ENCODE measurements at regions not wholly inside any gene's neighbourhood (a gene's known extent, or its start where the extent isn't known, plus 50 kb on each side); places are given as distances from the start of the nearest gene placed in this dataset.

- Histone ChIP-seq H3K4me3 (replicated peaks in 1 of 2; ENCODE audit: low read depth in 1 of 2, low read length in 2 of 2) (no peak overlapping the region), H3K27me3 (ENCODE audit: insufficient read depth, low read length) (no peaks in the 10 kb centered on the region), H3K4me1 (ENCODE audit: control insufficient read depth in 1 of 2, insufficient read depth in 2 of 2, low read length in 2 of 2) (no peaks in the 10 kb centered on the region), H2AFZ (ENCODE audit: low read depth, low read length, poor library complexity, severe bottlenecking) (no peak overlapping the region), H4K20me1 (ENCODE audit: insufficient read depth) (no peaks in the 10 kb centered on the region), H3K27ac (ENCODE audit: low read depth, low read length) (no peak overlapping the region), H3K79me2 (ENCODE audit: insufficient read depth, low read length) (no peaks in the 10 kb centered on the region), H3K9ac (ENCODE audit: low read length) (no peak overlapping the region), H3K36me3 (ENCODE audit: control insufficient read depth in 1 of 2, insufficient read depth in 2 of 2, low read length in 2 of 2) (no peaks in the 10 kb centered on the region), H3K9me2 (ENCODE audit: insufficient read depth) (no peaks in the 10 kb centered on the region), H3K9me3 (ENCODE audit: control insufficient read depth in 1 of 2, insufficient read depth in 1 of 2, low read depth in 1 of 2, low read length in 2 of 2) (no peaks in the 10 kb centered on the region), H3K4me2 (ENCODE audit: low read length) (no peak overlapping the region)
- no peak for ATAC-seq
- POLR2A ChIA-PET, result no interaction called here
- no peak for DNase-seq (ENCODE audit: low read depth, low spot score)
- RAD21 ChIA-PET (ENCODE audit: low non-redundant PET in 1 of 2, low total read pairs in 2 of 2, uncharacterized antibody in 2 of 2, unreplicated experiment in 2 of 2), result no interaction called here
- intact Hi-C loops (cut with micrococcal nuclease), result no loop called here
- no TSS peak for BruUV-seq (replicated peaks)
- TF ChIP-seq CBX3 (IDR thresholded peaks at IDR 0.05; ENCODE audit: low read depth) (no peak), FOSL1 (IDR thresholded peaks at IDR 0.05; ENCODE audit: low read depth) (no peak)
- CTCF ChIA-PET, result no interaction called here
Measured at GRCh38 chr10:114723361-114723760, 65.3 kb upstream of the ABLIM1 start.

GRCh38 chr10:114723991-114724715, 66.1 kb upstream of the ABLIM1 start:
- Histone ChIP-seq H4K20me1 (ENCODE audit: insufficient read depth) (no peaks in the 10 kb centered on the region), H2AFZ (ENCODE audit: low read depth, low read length, poor library complexity, severe bottlenecking) (no peak overlapping the region), H3K4me3 (replicated peaks in 1 of 2; ENCODE audit: low read depth in 1 of 2, low read length in 2 of 2) (no peak overlapping the region), H3K79me2 (ENCODE audit: insufficient read depth, low read length) (no peaks in the 10 kb centered on the region), H3K27me3 (ENCODE audit: insufficient read depth, low read length) (no peaks in the 10 kb centered on the region), H3K27ac (ENCODE audit: low read depth, low read length) (no peak overlapping the region), H3K4me2 (ENCODE audit: low read length) (no peak overlapping the region), H3K4me1 (ENCODE audit: control insufficient read depth in 1 of 2, insufficient read depth in 2 of 2, low read length in 2 of 2) (no peaks in the 10 kb centered on the region), H3K36me3 (ENCODE audit: control insufficient read depth in 1 of 2, insufficient read depth in 2 of 2, low read length in 2 of 2) (no peaks in the 10 kb centered on the region), H3K9ac (ENCODE audit: low read length) (no peak overlapping the region), H3K9me3 (ENCODE audit: control insufficient read depth in 1 of 2, insufficient read depth in 1 of 2, low read depth in 1 of 2, low read length in 2 of 2) (no peaks in the 10 kb centered on the region), H3K9me2 (ENCODE audit: insufficient read depth) (no peaks in the 10 kb centered on the region)
- CTCF ChIA-PET, result no interaction called here
- TF ChIP-seq MAX (IDR thresholded peaks at IDR 0.05), result no peak
- no peak for TF ChIP-seq ZBTB33 (IDR thresholded peaks at IDR 0.05; ENCODE audit: extremely low read depth, insufficient replicate concordance, low read length)
- TF ChIP-seq SRF (IDR thresholded peaks at IDR 0.05; ENCODE audit: low read depth), result no peak
- TF ChIP-seq JUND (IDR thresholded peaks at IDR 0.05), result no peak
- no peak for TF ChIP-seq ZFX (IDR thresholded peaks at IDR 0.05)
- no peak for TF ChIP-seq ZNF274 (IDR thresholded peaks at IDR 0.05; ENCODE audit: low read depth, low read length)
- no peak for TF ChIP-seq SP1 (IDR thresholded peaks at IDR 0.05; ENCODE audit: low read depth)
- no peak for TF ChIP-seq POLR2AphosphoS5 (IDR thresholded peaks at IDR 0.05; ENCODE audit: low read depth, low read length)
- TF ChIP-seq CEBPB (IDR thresholded peaks at IDR 0.05; ENCODE audit: low read depth), result no peak
- no peak for TF ChIP-seq TCF7L2 (IDR thresholded peaks at IDR 0.05; ENCODE audit: borderline replicate concordance, extremely low read depth, insufficient read depth, insufficient read length)
- no peak for TF ChIP-seq POLR2A (IDR thresholded peaks at IDR 0.05; ENCODE audit: borderline replicate concordance, extremely low read depth, insufficient read depth, insufficient read length)
- TF ChIP-seq ELF1 (IDR thresholded peaks at IDR 0.05; ENCODE audit: borderline replicate concordance, low read depth), result no peak
- POLR2A ChIA-PET, result no interaction called here
- RAD21 ChIA-PET (ENCODE audit: low non-redundant PET in 1 of 2, low total read pairs in 2 of 2, uncharacterized antibody in 2 of 2, unreplicated experiment in 2 of 2), result no interaction called here
- intact Hi-C loops (cut with micrococcal nuclease), result no loop called here
- BruUV-seq (replicated peaks), result no TSS peak
- ATAC-seq (no peak), DNase-seq (ENCODE audit: low read depth, low spot score) (no peak)
